HG02642 (cell line): ENCODE measurements at regions not wholly inside any gene's neighbourhood (a gene's known extent, or its start where the extent isn't known, plus 50 kb on each side); places are given as distances from the start of the nearest gene placed in this dataset.

ENCODE experiments used
- ATAC-seq: cut with Tn5 transposase; IDR thresholded peaks from one replicate; pipeline ENCODE4 v1.9.1; 2021; ENCODE audit warnings: mild to moderate bottlenecking; ENCODE audit not compliant: unreplicated experiment, poor library complexity

- no peak for ATAC-seq
Observed at GRCh38 chr1:42096554-42096953, 56.7 kb upstream of the GUCA2B start.

- no peak for ATAC-seq
Observed at GRCh38 chr1:42089246-42089645, 64.0 kb upstream of the GUCA2B start.

DNA sequence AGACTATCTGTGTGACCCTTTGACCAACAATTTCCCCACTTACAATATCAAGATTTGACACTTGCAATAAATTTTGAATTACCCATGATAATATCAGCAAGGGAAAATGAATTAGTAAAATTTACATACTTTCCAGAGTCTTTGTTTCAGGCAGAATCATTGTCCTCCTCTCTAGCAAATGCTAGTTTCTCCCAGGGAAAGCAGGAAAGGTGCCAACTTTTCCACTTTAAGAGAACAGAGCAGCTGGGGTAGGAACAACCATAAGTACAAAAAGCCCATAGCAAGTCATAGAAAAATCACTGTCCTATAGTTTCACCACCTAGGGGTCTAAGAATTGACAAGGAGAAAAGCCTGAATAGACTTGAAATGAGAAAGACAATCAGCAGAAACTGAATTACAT, 67.1 kb upstream of the GUCA2B start:
- no peak for ATAC-seq

GRCh38 chr1:42085596-42085995, 67.6 kb upstream of the GUCA2B start:
- ATAC-seq, result no peak

DNA sequence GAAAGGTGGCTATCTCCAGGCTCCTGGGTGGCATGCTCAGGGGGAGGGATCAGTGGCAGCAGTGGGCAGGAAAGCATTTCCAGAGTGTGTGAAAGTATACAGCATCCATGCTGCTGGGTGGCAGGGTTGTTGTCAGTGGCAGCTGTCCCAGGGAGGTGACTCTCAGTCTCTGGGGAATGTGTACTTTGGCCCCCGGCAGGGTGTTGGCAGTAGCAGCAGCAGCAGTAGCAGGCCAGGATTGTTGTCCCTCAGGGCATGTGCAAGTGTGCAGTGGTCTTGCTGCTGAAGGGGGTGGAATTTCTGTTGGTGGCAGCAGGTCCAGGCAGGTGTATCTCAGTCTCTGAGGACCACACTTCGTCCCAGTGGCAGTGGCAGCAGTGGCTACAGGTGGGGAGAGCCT, 71.7 kb upstream of the GUCA2B start:
- no peak for ATAC-seq

DNA sequence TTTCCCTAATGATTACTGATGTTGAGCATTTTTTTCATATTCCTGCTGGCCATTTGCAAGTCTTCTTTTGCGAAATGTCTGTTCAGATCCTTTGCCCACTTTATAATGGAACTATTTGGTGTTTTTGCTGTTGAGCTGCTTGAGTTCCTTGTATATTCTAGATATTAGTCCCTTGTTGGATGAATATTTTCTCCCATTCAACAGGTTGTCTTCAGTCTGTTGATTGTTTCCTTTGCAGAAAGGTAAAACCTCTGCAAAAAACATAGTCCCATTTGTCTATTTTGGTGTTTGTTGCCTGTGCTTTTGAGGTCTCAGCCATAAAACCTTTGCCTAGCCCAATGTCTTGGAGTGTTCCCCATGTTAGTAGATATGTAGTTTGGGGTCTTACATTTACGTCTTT, 78.0 kb upstream of the GUCA2B start:
- ATAC-seq, result no peak

- ATAC-seq, result no peak
Observed at GRCh38 chr1:42070996-42071395, 82.2 kb upstream of the GUCA2B start.

- no peak for ATAC-seq
Observed at GRCh38 chr1:42057800-42058199, 95.4 kb upstream of the GUCA2B start.

DNA sequence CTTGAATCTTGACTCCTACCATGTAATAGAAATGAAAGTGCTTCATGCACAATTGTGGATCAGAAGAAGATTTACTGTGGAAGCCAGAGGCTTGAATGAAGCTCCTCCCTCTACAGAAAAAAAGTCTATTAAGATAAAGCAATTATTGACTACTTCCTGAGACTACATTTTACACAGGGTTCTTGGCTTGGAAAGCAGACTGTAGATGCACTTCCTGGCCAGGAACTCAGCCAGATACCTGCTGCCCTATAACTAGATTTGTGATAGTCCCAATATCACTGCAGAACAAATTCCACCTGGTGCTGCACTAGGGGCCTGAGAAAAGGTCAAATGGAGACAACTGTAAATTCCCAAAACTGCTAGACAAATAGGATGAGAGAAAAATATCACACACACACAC, 96.8 kb upstream of the GUCA2B start:
- ATAC-seq, result no peak

DNA sequence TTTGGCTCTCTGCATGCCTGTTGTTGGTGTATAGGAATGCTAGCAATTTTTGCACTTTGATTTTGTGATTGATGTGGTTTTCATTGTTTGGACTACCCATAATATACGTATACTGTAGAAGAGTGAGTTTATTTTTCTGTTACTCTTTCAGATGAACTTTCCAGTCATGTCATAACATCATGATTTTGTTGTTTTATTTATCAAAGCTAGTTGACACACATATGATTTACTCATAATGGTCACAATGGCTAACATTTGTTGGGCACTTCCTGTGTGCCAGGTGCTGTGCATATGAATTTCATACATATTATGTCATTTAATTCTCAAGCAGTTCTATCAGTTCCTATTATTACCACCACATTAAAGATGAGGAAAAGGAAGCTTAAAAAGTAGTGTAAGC, 98.1 kb upstream of the GUCA2B start:
- no peak for ATAC-seq

- no peak for ATAC-seq
Observed at GRCh38 chr1:42052072-42052699, 101.0 kb upstream of the GUCA2B start.

- no peak for ATAC-seq
Observed at GRCh38 chr1:42047508-42047880, 105.7 kb upstream of the GUCA2B start.

DNA sequence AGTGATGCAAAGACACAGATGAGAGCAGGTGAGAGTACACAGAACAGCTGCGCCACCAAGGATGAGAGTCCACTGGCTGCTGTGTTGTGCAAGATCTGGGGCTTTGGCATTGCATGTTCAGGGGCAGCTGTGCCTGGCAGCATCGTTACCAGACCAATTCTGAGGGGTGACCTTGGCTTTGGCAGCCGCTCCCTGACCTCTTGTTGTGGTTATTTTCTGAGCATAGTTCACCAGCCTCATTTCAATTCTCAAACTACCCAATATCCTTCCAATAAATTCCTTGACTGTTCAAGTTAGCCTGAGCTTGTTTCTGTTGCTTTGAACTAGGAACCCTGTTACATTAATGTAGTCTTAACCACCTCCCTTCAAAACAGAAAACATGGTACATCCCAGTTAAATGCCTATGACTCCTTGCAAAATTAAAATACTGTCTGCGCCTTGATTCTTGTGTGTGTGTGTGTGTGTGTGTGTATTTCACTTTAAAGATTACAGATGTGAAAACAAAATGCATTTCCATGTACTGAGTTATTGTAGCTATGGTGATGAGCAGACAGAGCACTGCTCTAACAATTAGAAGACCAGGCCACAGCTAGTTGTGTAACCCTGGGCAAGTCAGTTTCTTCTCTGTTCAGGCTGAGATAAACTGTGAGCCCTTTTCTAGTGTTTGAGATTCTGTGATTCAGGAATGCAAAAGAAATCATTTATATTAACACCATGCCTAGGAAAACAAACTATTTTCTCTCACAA, 106.3 kb upstream of the GUCA2B start:
- no peak for ATAC-seq

DNA sequence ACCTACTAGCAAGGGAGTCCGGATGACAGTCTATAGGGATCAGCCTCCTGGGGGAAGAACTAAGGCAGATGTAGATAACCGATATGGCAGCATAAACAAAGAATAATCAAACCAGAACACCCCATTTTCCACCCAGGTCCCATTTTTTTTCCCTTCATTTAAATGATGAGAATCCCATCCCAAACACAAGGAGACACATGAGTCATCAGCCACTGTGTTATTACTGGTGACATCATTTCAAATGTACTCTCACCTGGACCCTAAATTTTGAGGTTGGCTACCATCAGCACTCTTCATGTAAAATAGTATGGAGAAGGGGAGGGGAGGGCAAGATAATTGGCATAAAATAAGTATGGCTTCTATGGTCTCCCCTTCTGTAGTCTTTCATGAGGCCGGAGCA, 108.9 kb upstream of the GUCA2B start:
- ATAC-seq, result no peak

DNA sequence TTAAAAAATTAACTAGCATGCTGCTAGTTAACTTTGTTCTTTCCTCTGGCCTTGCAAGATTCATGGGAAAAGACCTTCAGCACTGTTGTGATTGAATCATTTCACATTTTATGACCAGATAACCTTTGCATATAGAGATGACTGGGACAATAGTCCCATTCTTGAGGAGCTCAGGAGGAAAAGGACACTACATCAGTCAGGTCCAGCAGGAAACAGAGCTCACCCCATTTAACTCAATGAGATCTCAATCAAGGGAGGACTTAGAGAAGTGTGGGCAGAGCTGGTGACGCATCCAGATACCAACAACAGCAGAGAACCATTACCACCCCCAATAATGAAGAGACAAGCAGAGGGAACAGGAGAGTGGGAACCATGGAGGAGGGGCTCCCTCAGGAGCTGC, 109.4 kb upstream of the GUCA2B start:
- ATAC-seq, result no peak

DNA sequence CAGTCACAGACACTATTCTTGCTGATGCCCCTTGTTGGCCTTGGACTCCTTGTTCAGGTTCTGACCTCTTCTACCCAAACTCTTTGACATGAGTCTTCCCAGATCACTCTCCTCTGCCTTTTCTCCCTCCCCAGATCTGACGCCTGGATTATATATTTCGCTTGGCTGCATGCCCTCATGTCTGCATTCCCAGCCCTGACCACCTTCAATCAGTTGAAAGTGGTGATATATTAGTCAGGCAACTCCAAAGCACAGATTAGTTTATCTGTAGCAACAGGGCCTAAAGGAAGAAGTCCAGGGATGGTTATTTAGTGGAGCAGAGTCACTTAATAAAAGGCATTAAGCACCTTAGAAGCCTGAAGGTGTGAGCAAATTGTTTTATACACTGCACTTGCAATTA, 110.0 kb upstream of the GUCA2B start:
- ATAC-seq, result no peak

GRCh38 chr1:42041031-42041430, 112.2 kb upstream of the GUCA2B start:
- ATAC-seq, result no peak

DNA sequence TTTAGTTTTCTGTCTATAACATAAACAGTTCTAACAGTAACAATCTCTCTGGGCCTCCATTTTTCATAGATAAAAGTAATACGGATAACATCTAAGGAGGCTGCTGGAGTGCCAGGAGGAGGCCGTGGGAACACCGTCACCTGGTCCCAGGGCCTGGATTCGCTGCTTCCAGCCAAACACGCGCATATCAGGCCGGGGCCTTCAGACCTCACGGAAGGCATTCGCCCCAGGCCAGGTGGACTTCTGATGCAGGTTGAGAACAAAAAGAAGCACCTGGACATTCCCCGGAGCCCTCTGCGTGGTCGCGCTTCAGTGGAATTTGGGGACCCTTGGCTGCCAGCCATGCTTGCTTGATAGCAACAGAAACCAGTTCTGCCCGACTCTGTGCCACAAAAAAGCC, 113.1 kb upstream of the GUCA2B start:
- ATAC-seq, result no peak

DNA sequence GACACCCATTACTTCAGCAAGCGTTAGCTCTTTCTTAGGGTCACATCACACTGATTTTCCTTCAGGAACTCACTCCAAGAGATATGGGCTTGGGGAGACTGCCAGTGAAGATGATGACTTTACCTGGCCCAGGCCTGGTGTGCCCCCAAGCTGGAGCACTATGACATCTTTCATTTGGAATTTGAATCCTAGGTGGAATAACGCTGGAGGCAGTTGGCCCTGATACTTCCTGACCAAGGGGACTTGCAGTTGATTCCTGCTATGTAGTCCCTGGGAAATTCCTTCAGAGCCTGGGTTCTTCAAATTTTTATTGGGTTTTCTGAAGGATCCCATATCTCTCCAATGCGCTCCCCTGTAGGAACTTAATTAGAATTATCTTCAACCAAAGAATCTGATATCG, 114.9 kb upstream of the GUCA2B start:
- no peak for ATAC-seq

GRCh38 chr1:42037586-42037985, 115.6 kb upstream of the GUCA2B start:
- no peak for ATAC-seq

- ATAC-seq, result no peak
Observed at GRCh38 chr1:42037161-42037560, 116.0 kb upstream of the GUCA2B start.
